Stimulated activated CD4-positive, alpha-beta T cell treated with anti-CD3 and anti-CD28 coated beads, Interleukin-12 subunit alpha, Interleukin-12 subunit beta, amount 100 ng/mL, for 48 hours (primary cell): ENCODE measurements at regions not wholly inside any gene's neighbourhood (a gene's known extent, or its start where the extent isn't known, plus 50 kb on each side); places are given as distances from the start of the nearest gene placed in this dataset.

Experiments
- DNase-seq, 3 donors: peaks; one replicate each; pipeline ENCODE4 v3.0.0-alpha.2; 2020; ENCODE audit warnings: low read depth in 2 of 3, low spot score in 1 of 3

- DNase-seq = no peak
Measured at GRCh38 chr4:4808086-4808485, 51.4 kb upstream of the MSX1 start.

DNA sequence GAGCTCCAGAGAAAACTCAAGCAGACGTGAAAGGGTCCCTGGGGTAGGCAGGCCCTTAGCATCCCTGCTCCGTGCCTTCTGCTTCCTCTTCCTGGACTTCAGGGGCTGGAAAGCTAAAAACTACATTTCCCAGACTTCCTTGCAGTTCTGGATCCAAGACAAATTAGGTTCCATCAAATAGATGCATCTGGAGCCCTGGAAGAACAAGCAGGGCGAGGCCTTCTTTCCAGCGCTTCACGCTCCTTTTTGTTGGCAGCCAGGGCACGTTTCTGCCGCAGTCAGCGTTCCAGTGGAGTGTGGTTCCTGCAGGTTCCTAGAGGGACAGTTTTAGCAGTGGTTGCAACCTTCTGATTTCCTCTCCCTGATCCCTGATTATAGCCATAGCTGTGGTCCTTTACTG, 53.6 kb upstream of the MSX1 start:
- no peak for DNase-seq

DNA sequence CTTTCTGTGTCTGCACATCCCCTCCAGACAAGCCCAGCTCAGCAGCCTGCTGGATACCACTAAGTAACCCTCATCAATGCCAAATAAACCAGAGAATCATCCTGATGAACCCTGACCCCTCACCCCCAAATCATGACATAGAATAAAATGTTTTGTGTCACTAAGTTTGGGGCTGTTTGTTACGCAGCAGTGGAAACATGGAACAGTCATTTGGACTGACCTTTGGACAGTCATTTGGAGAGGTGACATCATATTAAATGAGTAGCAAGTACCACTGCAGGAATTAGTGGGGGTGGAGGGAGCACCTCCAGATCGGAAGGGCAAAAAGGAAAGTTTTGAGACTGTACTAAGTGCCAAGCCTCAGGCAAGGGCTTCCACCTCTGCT, 55.6 kb upstream of the MSX1 start:
- no peak for DNase-seq

- no peak for DNase-seq
Measured at GRCh38 chr4:4803216-4803911, 56.1 kb upstream of the MSX1 start.

DNA sequence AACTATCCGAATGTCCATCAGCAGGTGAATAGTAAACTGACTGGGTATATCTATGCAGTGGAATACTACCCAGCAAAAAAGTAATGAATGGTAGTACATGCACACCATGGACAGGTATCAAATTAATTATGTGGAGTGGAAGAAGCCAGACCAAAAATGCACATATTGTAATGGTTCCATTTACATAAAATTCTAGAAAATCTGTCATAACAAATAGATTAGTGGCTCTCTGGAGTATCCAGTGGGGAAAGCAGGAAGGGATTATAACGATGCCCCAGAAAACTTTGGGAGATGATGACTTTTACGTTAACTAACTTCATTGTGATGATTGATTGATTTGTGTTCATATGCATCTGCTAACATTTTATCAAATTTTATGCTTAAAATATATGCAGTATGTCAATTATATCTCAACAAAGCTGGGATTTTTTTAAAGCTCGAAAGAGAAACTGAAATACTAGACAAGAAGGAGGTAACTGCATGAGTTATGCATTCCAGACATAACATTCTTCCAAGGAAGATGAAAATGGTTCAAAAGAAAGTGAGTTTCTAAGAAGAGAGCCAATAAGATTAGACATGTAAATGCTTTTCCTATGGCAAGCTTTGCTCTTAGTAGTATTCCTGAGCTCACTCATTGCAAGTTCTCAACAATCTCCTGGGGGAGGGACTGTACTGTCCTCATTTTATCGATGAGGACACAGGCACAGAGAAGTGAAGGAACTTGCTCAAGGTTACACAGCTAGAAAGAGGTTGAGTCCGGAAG, 58.6 kb upstream of the MSX1 start:
- no peak for DNase-seq

DNA sequence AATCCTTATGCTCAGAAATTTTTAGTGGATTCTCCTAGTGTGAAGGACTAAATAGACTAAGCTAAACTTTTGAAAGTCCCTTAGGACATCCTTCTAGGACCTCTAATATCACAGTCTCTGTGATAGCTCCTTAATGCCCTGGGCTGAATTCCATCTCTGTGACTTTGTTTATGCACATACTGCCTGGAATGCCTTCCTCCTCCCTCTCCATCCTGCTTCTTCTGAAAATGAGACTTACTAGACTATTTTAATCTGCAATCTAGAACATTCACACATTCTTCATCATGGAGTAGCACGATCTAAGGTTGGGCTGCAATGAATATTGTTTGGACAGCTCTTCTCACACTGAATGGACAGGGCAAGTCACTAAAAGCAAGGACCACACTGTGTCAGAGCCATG, 65.0 kb upstream of the MSX1 start:
- no peak for DNase-seq

DNA sequence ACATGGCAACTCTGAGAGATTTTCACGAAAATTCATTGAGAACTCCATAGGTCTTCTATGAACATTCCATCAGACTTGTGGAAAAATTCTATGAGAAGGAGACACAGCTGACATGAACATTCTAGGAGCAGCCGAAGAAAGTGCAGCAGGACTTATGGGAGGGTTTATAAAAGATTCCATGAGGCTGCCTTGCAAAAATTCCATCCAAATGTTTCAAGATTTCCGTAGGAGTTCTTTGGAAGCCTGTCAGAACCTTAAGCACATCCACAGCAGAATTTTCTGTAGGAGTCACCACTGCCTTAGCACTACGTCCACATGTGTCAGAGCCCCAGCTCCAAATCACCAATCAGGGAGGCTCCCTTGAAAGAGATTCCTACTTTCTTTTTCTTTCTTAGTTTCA, 67.0 kb upstream of the MSX1 start:
- DNase-seq = no peak

DNA sequence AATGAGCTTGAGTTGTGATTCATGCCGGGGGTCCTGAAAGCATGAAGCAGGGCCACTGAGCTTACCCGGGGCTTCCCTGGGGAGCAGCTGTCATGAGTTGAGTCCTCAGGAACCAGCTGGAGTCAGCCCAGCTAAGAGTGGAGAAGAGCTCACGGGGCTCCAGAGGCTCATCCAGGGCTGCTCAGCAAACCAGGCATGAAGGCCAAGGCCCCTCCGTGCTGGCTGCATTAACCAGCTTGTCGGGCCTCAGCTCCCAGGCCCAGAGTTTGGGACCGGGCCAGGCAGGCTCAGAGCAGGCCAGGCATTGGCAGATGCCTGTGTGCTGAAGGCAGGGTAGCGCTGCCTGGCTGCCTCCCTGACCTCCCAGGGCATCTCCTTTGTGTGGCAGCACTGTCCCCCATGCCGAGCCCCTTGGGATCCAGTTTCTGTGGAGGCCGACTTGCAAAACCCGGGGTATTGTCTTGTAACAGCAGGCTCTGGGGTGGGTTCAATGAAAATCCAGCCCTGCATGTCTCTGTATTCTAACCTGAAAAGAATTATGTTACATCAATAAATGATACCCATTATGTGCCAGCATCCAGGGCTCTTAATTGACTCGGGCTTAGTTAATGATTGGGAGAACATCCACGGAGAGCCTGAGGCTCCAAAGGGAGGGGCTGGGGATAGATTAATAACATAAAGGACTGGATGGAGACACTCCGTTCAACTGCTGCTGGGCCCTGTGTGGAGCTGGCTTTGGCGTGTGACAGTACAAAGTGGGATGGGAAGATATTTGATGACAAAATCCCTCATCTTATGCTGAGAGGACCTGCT, 68.0 kb upstream of the MSX1 start:
- DNase-seq = no peak

DNA sequence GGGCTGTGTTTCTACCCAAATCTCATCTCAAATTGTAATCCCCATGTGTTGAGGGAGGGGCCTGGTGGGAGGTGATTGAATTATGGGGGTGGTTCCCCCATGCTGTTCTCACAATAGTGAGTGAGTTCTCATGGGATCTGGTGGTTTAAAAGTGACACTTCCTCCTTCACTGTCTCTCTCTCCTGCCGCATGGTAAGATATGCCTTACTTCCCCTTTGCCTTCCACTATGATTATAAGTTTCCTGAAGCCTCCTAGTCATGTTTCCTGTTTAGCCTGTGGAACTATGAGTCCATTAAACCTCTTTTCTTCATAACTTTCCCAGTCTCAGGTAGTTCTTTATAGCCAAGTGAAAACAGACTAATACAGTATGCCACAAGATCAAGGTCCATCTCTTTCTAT, 70.0 kb upstream of the MSX1 start:
- no peak for DNase-seq

GRCh38 chr4:4788573-4788972, 70.9 kb upstream of the MSX1 start:
- DNase-seq = no peak

DNA sequence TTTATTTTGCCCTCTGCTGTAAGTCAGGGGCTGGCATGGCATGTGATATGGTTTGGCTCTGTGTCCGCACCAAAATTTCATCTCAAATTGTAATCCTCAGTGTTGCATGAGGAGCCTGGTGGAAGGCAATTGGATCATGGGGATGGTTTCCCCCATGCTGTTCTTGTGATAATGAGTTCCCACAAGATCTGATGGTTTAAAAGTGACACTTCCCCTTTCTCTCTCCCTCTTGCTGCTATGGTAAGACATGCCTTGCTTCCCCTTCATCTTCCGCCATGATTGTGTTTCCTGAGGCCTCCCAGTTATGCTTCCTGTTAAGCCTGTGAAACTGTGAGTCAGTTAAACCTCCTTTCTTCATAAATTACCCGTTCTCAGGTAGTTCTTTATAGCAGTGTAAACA, 72.0 kb upstream of the MSX1 start:
- DNase-seq = no peak

DNA sequence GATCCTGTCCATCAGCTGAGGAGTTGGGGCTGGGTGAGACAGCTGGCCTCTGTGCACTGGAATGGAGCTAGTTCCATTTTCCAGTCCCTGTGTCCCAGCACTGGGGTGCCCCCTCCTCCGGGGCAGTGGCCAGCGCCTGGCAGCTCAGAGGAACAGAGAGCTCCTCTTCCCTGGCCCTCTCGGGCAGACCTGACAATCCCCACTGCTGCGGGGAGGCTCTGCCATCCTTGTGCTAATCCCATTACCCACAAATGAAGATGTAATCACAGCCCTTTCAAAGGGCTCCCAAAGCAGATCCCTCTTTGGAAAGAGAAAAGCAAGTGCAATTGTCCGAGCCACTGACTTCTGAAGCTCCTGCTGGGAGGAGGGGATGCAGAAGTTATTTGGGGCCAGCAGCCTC, 75.1 kb upstream of the MSX1 start:
- DNase-seq = no peak

GRCh38 chr4:4783847-4784246, 75.6 kb upstream of the MSX1 start:
- no peak for DNase-seq

DNA sequence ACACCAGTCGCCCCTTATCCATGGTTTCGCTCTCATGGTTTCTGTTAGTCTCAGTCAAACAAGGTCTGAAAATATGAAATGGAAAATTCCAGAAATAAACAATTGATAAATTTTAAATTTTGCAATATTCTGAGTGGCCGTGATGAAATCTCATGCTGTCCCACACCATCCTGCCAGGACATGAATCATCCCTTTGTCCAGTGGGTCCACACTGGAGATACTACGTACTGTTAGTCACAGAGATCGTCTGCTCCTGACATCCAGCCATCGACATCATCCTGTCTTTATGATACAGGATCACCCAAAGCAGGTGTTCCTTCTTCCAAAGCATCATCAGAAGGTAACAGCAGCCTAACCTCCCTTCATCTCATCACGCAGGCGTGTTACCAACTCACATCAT, 76.5 kb upstream of the MSX1 start:
- no peak for DNase-seq

DNA sequence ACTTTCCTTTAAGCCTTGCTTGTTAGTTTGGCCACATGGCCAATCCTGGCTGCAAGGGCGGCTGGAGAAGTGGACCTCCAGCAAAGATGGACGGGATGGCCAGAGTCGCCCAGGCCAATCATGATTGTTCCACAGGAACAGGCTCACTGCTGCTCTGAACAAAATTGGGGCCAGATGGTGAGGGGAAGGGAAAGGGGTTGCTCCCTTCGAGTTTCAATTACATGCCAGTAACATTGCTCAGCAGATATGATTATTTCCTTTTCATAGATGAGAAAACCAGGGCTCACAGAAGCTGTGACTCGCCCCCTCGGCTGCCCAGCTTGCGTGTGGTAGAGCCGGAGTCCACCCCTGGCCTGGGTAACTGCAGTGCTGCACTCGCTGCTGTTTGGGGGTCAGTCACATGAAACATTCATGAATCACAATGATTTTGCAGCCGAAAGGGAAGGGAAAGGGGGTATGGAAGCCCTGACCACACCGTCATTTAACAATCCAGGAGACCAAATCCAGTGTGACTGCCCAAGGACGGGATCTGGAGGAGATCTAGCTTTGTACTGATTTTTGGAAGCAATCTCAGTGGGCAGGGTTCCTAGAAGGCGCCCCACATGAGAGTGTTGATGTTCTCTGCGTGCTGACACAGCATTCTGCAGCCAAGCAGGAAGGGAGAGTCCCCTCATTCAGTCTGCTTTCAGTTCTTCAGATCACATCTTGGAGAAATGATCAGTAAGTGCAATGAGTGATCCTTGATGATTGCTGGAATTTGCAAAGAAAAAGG, 77.3 kb upstream of the MSX1 start:
- no peak for DNase-seq

- no peak for DNase-seq
Measured at GRCh38 chr4:4780729-4781244, 78.7 kb upstream of the MSX1 start.

DNA sequence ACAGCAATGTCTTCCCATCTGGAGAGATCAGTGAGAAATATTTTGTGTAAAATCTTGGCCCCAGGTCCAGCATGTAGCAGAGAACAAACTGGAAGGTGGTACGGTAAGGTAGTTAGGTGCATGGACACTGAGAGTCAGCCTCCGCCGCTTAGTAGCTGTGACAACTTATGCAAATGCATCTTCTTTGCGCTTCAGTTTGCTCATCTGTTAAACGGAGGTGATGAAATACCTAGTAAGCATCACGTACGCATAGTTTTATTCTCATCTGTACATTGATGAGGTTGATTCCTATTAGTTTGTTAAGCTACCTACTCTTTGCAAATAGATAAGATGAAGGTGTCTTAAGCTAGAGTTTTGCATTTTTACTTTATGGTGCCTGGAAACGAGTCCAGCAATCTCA, 80.0 kb upstream of the MSX1 start:
- DNase-seq = no peak

GRCh38 chr4:4779054-4779453, 80.4 kb upstream of the MSX1 start:
- DNase-seq = no peak

- no peak for DNase-seq
Measured at GRCh38 chr4:4778554-4778953, 80.9 kb upstream of the MSX1 start.

DNA sequence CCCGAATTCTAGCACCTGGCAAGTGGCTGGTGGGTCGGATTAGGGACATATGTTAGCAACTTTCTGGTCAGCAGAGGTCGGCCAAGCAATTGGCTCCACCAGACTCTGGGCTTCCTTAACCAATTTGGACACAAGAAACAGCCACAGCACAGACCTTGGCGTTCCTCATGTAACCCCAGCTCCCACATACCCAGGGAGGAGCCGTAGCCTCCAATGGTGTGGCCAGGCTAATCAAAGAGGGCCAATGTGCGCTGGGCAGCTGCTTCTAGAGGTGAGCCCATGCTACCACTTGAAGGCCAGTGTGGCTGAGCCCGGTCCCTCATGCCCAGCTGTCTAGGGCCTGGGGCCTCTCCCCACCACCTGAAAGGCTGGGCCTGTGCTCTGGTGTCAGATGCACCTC, 82.5 kb upstream of the MSX1 start:
- no peak for DNase-seq

DNA sequence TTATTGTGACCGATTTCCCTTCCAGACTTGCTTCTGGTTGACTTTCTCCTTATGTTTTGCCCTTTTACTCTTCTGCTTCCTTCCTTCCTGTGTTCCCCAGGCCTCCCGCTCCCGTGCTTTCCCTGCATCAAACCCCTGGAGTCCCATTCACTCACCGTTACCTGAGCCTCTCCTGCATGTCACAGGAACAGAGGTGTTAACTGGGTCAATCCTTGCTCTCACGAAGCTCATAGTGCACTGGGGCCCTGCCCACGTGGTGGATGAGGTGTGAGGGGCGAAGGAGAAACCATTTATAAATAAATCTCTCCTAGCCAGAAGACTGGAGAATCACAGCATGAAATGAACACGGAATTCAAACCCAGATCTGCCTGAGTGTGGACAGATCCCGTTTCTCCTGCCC, 83.1 kb upstream of the MSX1 start:
- DNase-seq = no peak
